ENCODE measurements at regions not wholly inside any gene's neighbourhood (a gene's known extent, or its start where the extent isn't known, plus 50 kb on each side); places are given as distances from the start of the nearest gene placed in this dataset.

GRCh38 chr3:106036696-106037095, 167.9 kb upstream of the CBLB start:
- no peak overlapping the region for H3K4me3 ChIP-seq (ENCODE audit: low read depth in 2 of 2, low read length in 1 of 2)
- no peaks in the 10 kb centered on the region for H3K79me2 ChIP-seq (ENCODE audit: insufficient read depth)
- no peaks in the 10 kb centered on the region for H4K20me1 ChIP-seq (ENCODE audit: insufficient read depth)
- H3K9ac ChIP-seq = no peak overlapping the region
- H3K4me1 ChIP-seq (ENCODE audit: control insufficient read depth in 1 of 2, insufficient read depth in 2 of 2, low read depth in 1 of 2, low read length in 1 of 2) = no peaks in the 10 kb centered on the region
- WGBS (ENCODE audit: low lambda C conversion rate) = 79% methylated on average over 1 of the region's 1 CpG
- no peak for TF ChIP-seq NRF1 (IDR thresholded peaks at IDR 0.05; ENCODE audit: low read depth, low read length)
- no peak for TF ChIP-seq SMC3 (IDR thresholded peaks at IDR 0.05; ENCODE audit: low read depth, low read length)
- TF ChIP-seq YY1 (IDR thresholded peaks at IDR 0.05; ENCODE audit: low read depth) = no peak
- no peak for TF ChIP-seq CHD2 (IDR thresholded peaks at IDR 0.05; ENCODE audit: low read length, partially characterized antibody)
- TF ChIP-seq EZH2phosphoT487 (IDR thresholded peaks at IDR 0.05; ENCODE audit: borderline replicate concordance, low read depth) = no peak
- TF ChIP-seq REST (IDR thresholded peaks at IDR 0.05; ENCODE audit: low read depth, low read length) = no peak
- TF ChIP-seq MXI1 (IDR thresholded peaks at IDR 0.05; ENCODE audit: low read depth, low read length) = no peak
- TF ChIP-seq RFX5 (IDR thresholded peaks at IDR 0.05; ENCODE audit: low read length) = no peak
- TF ChIP-seq FOXJ3 (CRISPR knock-in tag; IDR thresholded peaks at IDR 0.05) = no peak
- no peak for DNase-seq
- ChIA-PET CTCF (interaction anchor here (1.3 kb wide), 2 partner anchors 11 to 245 kb away, joined by 3 read pairs; no protein-coding TSS in a partner anchor), POLR2A (no interaction called here)
- H3F3A ChIP-seq (replicated peaks; ENCODE audit: insufficient read depth) = peaks cover under 1% of the 10 kb centered on the region
- no peaks in the 10 kb centered on the region for H3K36me3 ChIP-seq (replicated peaks in 1 of 2; ENCODE audit: control insufficient read depth in 1 of 2, insufficient read depth in 2 of 2, low read length in 1 of 2)
- H3K27me3 ChIP-seq (ENCODE audit: insufficient read depth) = no peaks in the 10 kb centered on the region
- no peak overlapping the region for H2AFZ ChIP-seq (ENCODE audit: low read depth)
- no peak overlapping the region for H3K4me2 ChIP-seq
- H3K9me3 ChIP-seq = no peaks in the 10 kb centered on the region
- H3K27ac ChIP-seq (ENCODE audit: low read depth in 2 of 2, low read length in 1 of 2) = no peak overlapping the region
- H3K9me2 ChIP-seq = no peaks in the 10 kb centered on the region

DNA sequence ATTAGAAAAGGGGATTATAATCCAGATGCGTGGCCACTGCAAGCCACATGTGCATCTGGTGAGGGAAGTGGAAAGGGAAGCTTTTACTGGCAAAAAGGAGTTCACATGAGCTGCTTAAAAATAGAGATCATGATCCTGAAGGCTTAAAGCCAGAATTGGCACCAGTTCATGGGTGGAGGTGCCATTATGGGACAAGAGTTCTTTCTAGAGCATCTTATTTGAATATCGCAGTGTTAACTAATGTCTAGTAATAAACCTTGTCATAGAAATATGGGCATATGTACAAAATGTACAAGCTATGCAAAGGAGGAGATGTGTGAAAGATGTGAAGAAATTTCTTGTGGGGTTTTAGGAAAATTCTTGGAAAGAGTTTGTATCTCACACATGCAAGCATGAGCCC, 178.4 kb upstream of the CBLB start:
- Histone ChIP-seq H3K27me3 (ENCODE audit: insufficient read depth) (no peaks in the 10 kb centered on the region), H3K4me3 (ENCODE audit: low read depth in 2 of 2, low read length in 1 of 2) (no peak overlapping the region), H3K4me2 (no peak overlapping the region), H3K79me2 (ENCODE audit: insufficient read depth) (no peaks in the 10 kb centered on the region), H4K20me1 (ENCODE audit: insufficient read depth) (no peaks in the 10 kb centered on the region), H3K4me1 (ENCODE audit: control insufficient read depth in 1 of 2, insufficient read depth in 2 of 2, low read depth in 1 of 2, low read length in 1 of 2) (peaks cover 0 to 6% of the 10 kb centered on the region in 2 experiments; a peak in 1 of 4 replicates), H3K9me3 (no peaks in the 10 kb centered on the region), H3K9ac (no peak overlapping the region), H2AFZ (ENCODE audit: low read depth) (no peak overlapping the region), H3F3A (replicated peaks; ENCODE audit: insufficient read depth) (no peaks in the 10 kb centered on the region), H3K9me2 (no peaks in the 10 kb centered on the region), H3K36me3 (replicated peaks in 1 of 2; ENCODE audit: control insufficient read depth in 1 of 2, insufficient read depth in 2 of 2, low read length in 1 of 2) (no peaks in the 10 kb centered on the region), H3K27ac (ENCODE audit: low read depth in 2 of 2, low read length in 1 of 2) (no peak overlapping the region)
- DNase-seq = no peak
- CTCF ChIA-PET = no interaction called here
- 95% methylated on average over 2 of the region's 2 CpGs for WGBS (ENCODE audit: low lambda C conversion rate)
- POLR2A ChIA-PET = no interaction called here
- no peak for TF ChIP-seq SMC3 (IDR thresholded peaks at IDR 0.05; ENCODE audit: low read depth, low read length)
- TF ChIP-seq GATA2 (CRISPR knock-in tag; IDR thresholded peaks at IDR 0.05) = no peak
- TF ChIP-seq TAF1 (IDR thresholded peaks at IDR 0.05; ENCODE audit: borderline replicate concordance, low read depth, low read length) = no peak
- TF ChIP-seq EP300 (IDR thresholded peaks at IDR 0.05; ENCODE audit: borderline replicate concordance in 1 of 2, low read depth in 1 of 2, low read length in 1 of 2) = no peak
- TF ChIP-seq RXRA (IDR thresholded peaks at IDR 0.05; ENCODE audit: borderline replicate concordance, low read depth) = no peak
- no peak for TF ChIP-seq CTCF (IDR thresholded peaks at IDR 0.05)
- TF ChIP-seq RCOR1 (IDR thresholded peaks at IDR 0.05; ENCODE audit: low read length) = no peak
- TF ChIP-seq, protein P1, sequence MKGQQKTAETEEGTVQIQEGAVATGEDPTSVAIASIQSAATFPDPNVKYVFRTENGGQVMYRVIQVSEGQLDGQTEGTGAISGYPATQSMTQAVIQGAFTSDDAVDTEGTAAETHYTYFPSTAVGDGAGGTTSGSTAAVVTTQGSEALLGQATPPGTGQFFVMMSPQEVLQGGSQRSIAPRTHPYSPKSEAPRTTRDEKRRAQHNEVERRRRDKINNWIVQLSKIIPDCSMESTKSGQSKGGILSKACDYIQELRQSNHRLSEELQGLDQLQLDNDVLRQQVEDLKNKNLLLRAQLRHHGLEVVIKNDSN (IDR thresholded peaks at IDR 0.05; ENCODE audit: borderline replicate concordance, low read depth) = no peak
- TF ChIP-seq TEAD4 (IDR thresholded peaks at IDR 0.05; ENCODE audit: borderline replicate concordance, insufficient read depth) = no peak
- TF ChIP-seq NRF1 (IDR thresholded peaks at IDR 0.05; ENCODE audit: low read depth, low read length) = no peak
- TF ChIP-seq TCF12 (IDR thresholded peaks at IDR 0.05) = no peak
- no peak for TF ChIP-seq FOXM1 (IDR thresholded peaks at IDR 0.05; ENCODE audit: low read depth)
- TF ChIP-seq RFX5 (IDR thresholded peaks at IDR 0.05; ENCODE audit: low read length) = no peak
- TF ChIP-seq IRF3 (IDR thresholded peaks at IDR 0.05; ENCODE audit: low read depth, low read length) = no peak

Measured in SK-N-SH (cell line).